Thyroid gland (tissue), 4 donors: ENCODE measurements at regions not wholly inside any gene's neighbourhood (a gene's known extent, or its start where the extent isn't known, plus 50 kb on each side); places are given as distances from the start of the nearest gene placed in this dataset.

ENCODE experiments used
- POLR2A ChIP-seq, 2 donors: fragments of 450-650 bp; IDR thresholded peaks; one replicate each; pipeline ENCODE4 v1.6.1; 2017; ENCODE audit warnings: antibody characterized with exemption in 2 of 2, mild to moderate bottlenecking in 2 of 2, moderate library complexity in 1 of 2
- TF ChIP-seq, protein P1 (sequence below), 6 experiments: fragments of 200-600 bp in 3 of 6; fragments of 450-650 bp in 3 of 6; sonication (generic) in 3 of 6; IDR thresholded peaks; one replicate each; pipeline ENCODE4 v1.5.1; 2016 to 2019; ENCODE audit warnings: antibody characterized with exemption in 6 of 6, mild to moderate bottlenecking in 2 of 6, inconsistent platforms in 1 of 6, moderate library complexity in 1 of 6

DNA sequence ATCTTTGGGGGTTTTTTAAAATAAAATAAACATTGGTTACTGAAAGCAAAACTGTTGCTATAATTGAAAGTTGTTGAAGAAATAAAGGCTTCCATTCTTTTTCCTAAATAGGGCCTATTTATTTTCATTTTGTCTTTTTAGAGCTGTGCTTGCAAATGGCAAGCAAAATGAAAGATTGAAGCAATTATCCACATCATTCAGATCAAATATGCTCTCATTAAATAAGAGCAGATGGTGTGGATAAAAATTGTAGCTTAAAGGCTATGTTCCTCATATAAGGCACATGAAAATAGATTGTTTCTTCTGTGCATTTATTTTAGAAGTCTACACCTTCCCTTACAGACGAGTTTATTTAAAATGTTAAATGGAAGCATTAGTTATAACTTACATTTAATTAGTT, 1317.7 kb downstream of the MRPL39 start:
- TF ChIP-seq, protein P1, sequence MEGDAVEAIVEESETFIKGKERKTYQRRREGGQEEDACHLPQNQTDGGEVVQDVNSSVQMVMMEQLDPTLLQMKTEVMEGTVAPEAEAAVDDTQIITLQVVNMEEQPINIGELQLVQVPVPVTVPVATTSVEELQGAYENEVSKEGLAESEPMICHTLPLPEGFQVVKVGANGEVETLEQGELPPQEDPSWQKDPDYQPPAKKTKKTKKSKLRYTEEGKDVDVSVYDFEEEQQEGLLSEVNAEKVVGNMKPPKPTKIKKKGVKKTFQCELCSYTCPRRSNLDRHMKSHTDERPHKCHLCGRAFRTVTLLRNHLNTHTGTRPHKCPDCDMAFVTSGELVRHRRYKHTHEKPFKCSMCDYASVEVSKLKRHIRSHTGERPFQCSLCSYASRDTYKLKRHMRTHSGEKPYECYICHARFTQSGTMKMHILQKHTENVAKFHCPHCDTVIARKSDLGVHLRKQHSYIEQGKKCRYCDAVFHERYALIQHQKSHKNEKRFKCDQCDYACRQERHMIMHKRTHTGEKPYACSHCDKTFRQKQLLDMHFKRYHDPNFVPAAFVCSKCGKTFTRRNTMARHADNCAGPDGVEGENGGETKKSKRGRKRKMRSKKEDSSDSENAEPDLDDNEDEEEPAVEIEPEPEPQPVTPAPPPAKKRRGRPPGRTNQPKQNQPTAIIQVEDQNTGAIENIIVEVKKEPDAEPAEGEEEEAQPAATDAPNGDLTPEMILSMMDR (IDR thresholded peaks at IDR 0.05) = no peak
- TF ChIP-seq POLR2A (IDR thresholded peaks at IDR 0.05) = no peak
